ENCODE measurements at regions not wholly inside any gene's neighbourhood (a gene's known extent, or its start where the extent isn't known, plus 50 kb on each side); places are given as distances from the start of the nearest gene placed in this dataset.
"Not testable (repeated sequence)": the region's sequence is repeated elsewhere in the genome, so short reads cannot be mapped to it uniquely, and the experiment has no call there.

- DNase-seq, result no peak
Measured at GRCh38 chr20:41782730-41783406, 164.7 kb upstream of the CHD6 start.

GRCh38 chr20:41782255-41782654, 164.1 kb upstream of the CHD6 start:
- no peak for DNase-seq

DNA sequence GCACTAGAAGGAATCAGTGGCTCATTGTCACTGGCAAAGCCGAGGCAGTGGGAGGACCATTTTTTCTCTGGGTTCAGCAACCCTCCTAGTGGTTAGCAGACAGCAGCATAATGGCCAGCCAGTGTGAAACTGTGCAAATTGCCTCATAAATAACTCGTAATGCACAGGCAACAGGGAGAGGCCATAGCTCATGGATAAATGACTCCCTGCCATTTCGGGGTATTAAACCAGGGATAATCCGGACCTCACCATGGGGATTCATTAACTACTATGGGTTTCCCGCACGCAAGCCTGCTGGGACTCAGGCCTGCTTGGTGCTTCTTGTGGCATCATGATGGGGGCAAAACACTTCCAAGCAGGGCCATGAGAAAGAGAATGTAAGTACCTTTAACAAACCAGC, 158.2 kb upstream of the CHD6 start:
- DNase-seq, result no peak

DNA sequence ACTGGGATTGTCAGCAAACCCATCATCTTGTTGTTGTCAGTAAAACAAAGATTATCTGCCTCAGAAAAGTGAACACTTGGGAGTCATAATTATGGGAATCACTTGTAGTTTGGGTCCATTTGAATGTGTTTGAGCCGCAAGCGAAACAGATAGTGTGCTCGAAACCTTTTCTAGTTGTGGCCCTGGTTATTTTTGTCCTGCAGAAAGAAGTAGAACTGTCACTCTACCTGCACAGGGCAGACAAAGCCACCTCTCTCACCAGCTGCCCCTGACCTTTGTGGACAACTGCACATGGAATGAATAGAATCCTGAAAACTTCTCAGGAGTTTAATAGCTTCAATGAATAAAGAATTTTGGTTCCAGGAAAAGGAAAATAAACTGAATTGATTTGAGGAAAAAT, 156.1 kb upstream of the CHD6 start:
- no peak for DNase-seq

DNA sequence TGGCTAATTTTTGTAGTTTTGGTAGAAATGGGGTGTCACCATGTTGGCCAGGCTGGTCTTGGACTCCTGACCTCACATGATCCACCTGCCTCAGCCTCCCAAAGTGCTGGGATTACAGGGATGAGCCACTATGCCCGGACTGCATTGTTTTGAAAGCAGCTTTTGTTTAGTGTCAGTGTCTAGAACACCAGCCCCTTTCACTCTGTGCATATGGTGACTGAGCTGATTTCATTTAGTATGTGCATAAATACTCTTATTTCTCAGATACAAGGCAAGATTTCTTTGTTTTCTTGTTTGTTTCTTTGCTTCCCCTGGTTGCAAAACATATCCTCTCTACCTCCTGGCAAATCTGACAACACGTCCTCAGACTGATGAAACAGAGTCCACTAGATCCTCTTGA, 152.8 kb upstream of the CHD6 start:
- DNase-seq, result no peak

- no peak for DNase-seq
Measured at GRCh38 chr20:41770427-41770826, 152.2 kb upstream of the CHD6 start.

GRCh38 chr20:41769592-41770018, 151.4 kb upstream of the CHD6 start:
- no peak for DNase-seq

GRCh38 chr20:41750137-41750536, 132.0 kb upstream of the CHD6 start:
- no peak for DNase-seq

- DNase-seq, result no peak
Measured at GRCh38 chr20:41748756-41749582, 130.8 kb upstream of the CHD6 start.

- no peak for DNase-seq
Measured at GRCh38 chr20:41748051-41748450, 129.9 kb upstream of the CHD6 start.

GRCh38 chr20:41747226-41747625, 129.0 kb upstream of the CHD6 start:
- no peak for DNase-seq

DNA sequence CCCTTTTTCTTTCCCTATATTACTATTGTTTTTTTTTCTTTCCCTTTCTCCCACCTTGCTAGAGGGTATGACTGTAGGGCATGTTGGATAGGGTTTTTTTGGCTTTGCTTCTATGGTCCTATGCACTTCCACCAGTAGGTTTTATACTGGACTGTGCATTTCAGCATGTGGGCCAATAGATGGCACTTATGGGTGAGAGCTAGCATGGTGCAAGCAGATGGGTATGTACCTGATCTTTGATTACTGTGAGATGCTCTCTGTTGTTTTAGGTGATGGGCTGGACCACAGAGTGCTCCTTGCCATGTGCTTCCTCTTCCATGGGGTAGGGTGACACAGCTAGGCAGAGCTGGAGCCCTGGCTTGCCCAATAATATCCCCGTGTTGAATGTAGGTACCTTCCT, 128.5 kb upstream of the CHD6 start:
- no peak for DNase-seq

- DNase-seq, result no peak
Measured at GRCh38 chr20:41738604-41739206, 120.5 kb upstream of the CHD6 start.

DNA sequence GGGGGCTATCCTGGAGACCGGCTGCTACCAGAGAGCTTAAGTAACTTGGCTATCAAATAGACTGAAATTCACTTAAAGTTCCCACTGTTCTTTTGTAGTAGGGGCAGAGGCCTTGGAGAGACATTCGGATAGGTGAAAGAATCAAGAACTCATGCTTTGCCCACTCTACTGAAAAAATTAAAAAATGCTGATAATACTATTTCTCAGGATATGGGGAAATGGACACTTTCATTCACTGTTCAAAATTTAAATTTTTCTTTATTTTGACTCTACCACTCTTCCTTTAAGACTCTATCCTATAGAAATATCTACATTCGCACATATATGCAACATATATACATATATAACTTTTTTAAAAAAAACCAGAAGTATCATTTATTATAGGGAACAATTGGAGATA, 117.8 kb upstream of the CHD6 start:
- no peak for DNase-seq

- no peak for DNase-seq
Measured at GRCh38 chr20:41734506-41734945, 116.3 kb upstream of the CHD6 start.

DNA sequence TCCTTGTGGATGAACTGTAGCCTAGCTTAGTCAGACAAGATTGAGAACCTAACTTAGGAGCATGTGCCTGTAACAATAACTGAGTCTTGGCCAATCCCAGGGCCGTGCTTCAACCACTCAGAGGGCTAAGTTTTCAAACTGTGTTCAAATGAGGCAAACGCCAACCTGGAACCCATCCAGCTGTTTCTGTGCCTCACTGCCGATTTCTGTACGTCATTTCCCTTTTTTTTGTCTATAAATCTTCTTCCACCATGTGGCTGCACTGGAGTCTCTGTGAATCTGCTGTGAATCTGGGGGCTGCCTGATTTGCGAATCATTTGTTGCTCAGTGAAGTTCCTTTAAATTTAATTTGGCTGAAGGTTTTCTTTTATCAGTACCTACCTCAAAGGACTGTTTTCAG, 115.0 kb upstream of the CHD6 start:
- DNase-seq, result no peak

DNA sequence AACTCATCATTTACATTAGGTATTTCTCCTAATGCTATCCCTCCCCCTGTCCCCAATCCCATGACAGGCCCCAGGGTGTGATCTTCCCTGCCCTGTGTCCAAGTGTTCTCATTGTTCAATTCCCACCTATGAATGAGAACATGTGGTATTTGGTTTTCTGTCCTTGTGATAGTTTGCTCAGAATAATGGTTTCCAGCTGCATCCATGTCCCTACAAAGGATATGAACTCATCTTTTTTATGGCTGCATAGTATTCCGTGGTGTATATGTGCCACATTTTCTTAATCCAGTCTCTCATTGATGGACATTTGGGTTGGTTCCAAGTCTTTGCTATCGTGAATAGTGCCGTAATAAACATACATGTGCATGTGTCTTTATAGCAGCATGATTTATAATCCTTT, 113.0 kb upstream of the CHD6 start:
- DNase-seq, result not testable (repeated sequence)

- not testable (repeated sequence) for DNase-seq
Measured at GRCh38 chr20:41727681-41728080, 109.5 kb upstream of the CHD6 start.

GRCh38 chr20:41726727-41727126, 108.5 kb upstream of the CHD6 start:
- no peak for DNase-seq

GRCh38 chr20:41719151-41719550, 101.0 kb upstream of the CHD6 start:
- DNase-seq, result no peak

- no peak for DNase-seq
Measured at GRCh38 chr20:41717483-41717882, 99.3 kb upstream of the CHD6 start.

- DNase-seq, result no peak
Measured at GRCh38 chr20:41716911-41717310, 98.7 kb upstream of the CHD6 start.

GRCh38 chr20:41716436-41716835, 98.3 kb upstream of the CHD6 start:
- no peak for DNase-seq

DNA sequence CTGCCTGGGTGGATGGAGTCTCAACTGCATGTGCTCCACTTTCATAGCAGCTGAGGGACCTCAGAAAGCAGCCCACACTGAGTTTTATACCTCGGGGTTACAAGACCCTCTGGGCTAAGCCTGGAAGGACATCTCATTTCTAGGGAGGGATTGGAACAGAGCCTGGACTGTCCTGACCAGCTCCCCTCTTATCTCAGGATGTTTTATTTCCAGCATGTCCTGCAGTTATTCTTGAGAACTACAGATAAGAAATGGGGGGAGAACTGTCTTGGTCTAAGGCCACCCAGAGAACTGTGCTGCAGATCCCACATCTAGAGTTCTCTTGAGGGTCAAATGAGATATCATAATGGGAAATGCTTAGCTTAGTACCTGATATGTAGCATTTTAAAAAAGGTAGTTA, 97.3 kb upstream of the CHD6 start:
- DNase-seq, result no peak

All from amniotic stem cell (primary cell).